ENCODE measurements at regions not wholly inside any gene's neighbourhood (a gene's known extent, or its start where the extent isn't known, plus 50 kb on each side); places are given as distances from the start of the nearest gene placed in this dataset.

DNA sequence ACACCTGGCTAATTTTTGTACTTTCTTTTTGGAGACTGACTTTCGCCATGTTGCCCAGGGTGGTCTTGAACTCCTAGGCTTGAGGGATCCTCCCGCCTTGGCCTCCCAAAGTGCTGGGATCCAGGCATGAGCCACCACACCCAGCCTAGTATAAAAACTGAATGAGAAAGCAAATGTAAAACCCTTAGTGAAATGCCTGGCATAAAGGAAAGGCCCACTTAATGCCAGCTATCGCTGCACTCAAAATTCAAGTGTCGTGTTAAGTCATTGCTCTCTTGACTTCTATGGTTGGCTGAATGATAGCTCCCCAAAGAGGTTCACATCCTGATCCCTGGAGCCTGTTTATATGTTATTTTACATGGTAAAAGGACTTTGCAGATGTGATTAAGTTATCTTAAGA lies 54.4 kb upstream of the PNRC1 start:
- H3K9ac ChIP-seq (replicated peaks in 1 of 4; ENCODE audit: extremely low read depth in 1 of 4, low read depth in 3 of 4, low read length in 3 of 4), result no peak overlapping the region
- no peak overlapping the region; the same call in 1 of the 2 replicates for H2BK20ac ChIP-seq (ENCODE audit: low read length)
- H3K4me1 ChIP-seq (replicated peaks in 1 of 4; ENCODE audit: control insufficient read depth in 3 of 4, insufficient read depth in 4 of 4, low read length in 3 of 4), result peaks cover 0 to 16% (median 5%) of the 10 kb centered on the region in 4 experiments; a peak in 4 of 7 replicates
- no peaks in the 10 kb centered on the region for H4K20me1 ChIP-seq (replicated peaks in 1 of 2; ENCODE audit: control insufficient read depth in 1 of 2, insufficient read depth in 2 of 2, low read length in 2 of 2)
- no peak overlapping the region for H4K8ac ChIP-seq (ENCODE audit: extremely low read depth, insufficient read depth, low read length)
- H3K14ac ChIP-seq (ENCODE audit: insufficient read length), result no peak overlapping the region
- H2BK120ac ChIP-seq (replicated peaks; ENCODE audit: low read depth, low read length), result no peak overlapping the region
- no peaks in the 10 kb centered on the region for H3K9me3 ChIP-seq (ENCODE audit: insufficient read depth in 2 of 2, low read depth in 1 of 2, low read length in 1 of 2)
- H4K5ac ChIP-seq (ENCODE audit: insufficient read length, low read depth, low read length), result no peak overlapping the region
- FAIRE-seq (no peak), DNase-seq (ENCODE audit: low read depth in 1 of 2, low spot score in 2 of 2) (no peak)
- H3K4me3 ChIP-seq (ENCODE audit: extremely low read depth in 1 of 4, insufficient read depth in 2 of 4, low read depth in 3 of 4, low read length in 4 of 4), result no peak overlapping the region
- no peak overlapping the region for H3K4me2 ChIP-seq (ENCODE audit: insufficient read depth in 1 of 2, low read depth in 2 of 2, low read length in 2 of 2)
- H3K23ac ChIP-seq (ENCODE audit: insufficient read length), result no peak overlapping the region
- no peak overlapping the region for H3K18ac ChIP-seq (ENCODE audit: extremely low read depth, low read length)
- no peaks in the 10 kb centered on the region for H3K36me3 ChIP-seq (ENCODE audit: control insufficient read depth in 2 of 4, insufficient read depth in 4 of 4, low read length in 3 of 4)
- H3K27ac ChIP-seq (ENCODE audit: low read depth, low read length), result no peak overlapping the region
- WGBS, 2 experiments (ENCODE audit: extremely low coverage in 1 of 2, insufficient coverage in 1 of 2, insufficient read length in 1 of 2, insufficient replicate concordance in 2 of 2, low coverage in 1 of 2, low lambda C conversion rate in 2 of 2, missing lambda C conversion rate in 1 of 2), result 83% methylated on average over 4 of the region's 4 CpGs; no CpG with 5 or more reads in 1 of the 2 experiments
- H4K91ac ChIP-seq (replicated peaks; ENCODE audit: insufficient read length, low read length), result no peak overlapping the region
- H2AFZ ChIP-seq (ENCODE audit: low read length), result no peak overlapping the region
- ChIA-PET POLR2A (ENCODE audit: partially characterized antibody) (interaction anchor here (1.0 kb wide), 1 partner anchor 54 kb away, joined by 3 read pairs; the partner anchor contains the start of gene PNRC1), CTCF (ENCODE audit: partially characterized antibody) (interaction anchor here (4.0 kb wide), 1 partner anchor 43 kb away, joined by 16 read pairs; no protein-coding TSS in a partner anchor)
- no peaks in the 10 kb centered on the region for H3K23me2 ChIP-seq (ENCODE audit: low read depth, low read length)
- no peak overlapping the region for H2BK12ac ChIP-seq (ENCODE audit: low read depth, low read length)
- no peak overlapping the region for H3K56ac ChIP-seq (replicated peaks; ENCODE audit: insufficient read length, low read depth, low read length)
- no peaks in the 10 kb centered on the region for H3K79me2 ChIP-seq (ENCODE audit: control insufficient read depth in 1 of 2, insufficient read depth in 2 of 2, low read length in 2 of 2)
- H3K4ac ChIP-seq (replicated peaks; ENCODE audit: insufficient read length, low read depth, low read length), result no peak overlapping the region
- no peaks in the 10 kb centered on the region for H3K79me1 ChIP-seq (ENCODE audit: low read depth, low read length)
- no peak overlapping the region for H2BK15ac ChIP-seq (ENCODE audit: low read length)
- no peak overlapping the region for H2AK5ac ChIP-seq (ENCODE audit: low read depth, low read length)
- no peaks in the 10 kb centered on the region for H3K27me3 ChIP-seq (replicated peaks in 1 of 4; ENCODE audit: control insufficient read depth in 3 of 4, extremely low read depth in 1 of 4, insufficient read depth in 3 of 4, low read length in 3 of 4)
- no peak overlapping the region for H2BK5ac ChIP-seq (ENCODE audit: low read depth, low read length)
- TF ChIP-seq SIX5 (IDR thresholded peaks at IDR 0.05; ENCODE audit: low read depth, low read length), result no peak

All from H1 (cell line).